ENCODE measurements at regions not wholly inside any gene's neighbourhood (a gene's known extent, or its start where the extent isn't known, plus 50 kb on each side); places are given as distances from the start of the nearest gene placed in this dataset.

GRCh38 chr12:115332945-115333344 is 649.0 kb upstream of the TBX3 start:
- Mint-ChIP-seq H3K9me3 (peaks cover 21% of the 10 kb centered on the region), H3K27me3 (ENCODE audit: low read depth) (no peaks in the 10 kb centered on the region), H3K4me3 (no peak overlapping the region), H3K27ac (peak overlapping the region; percentile 44), H3K4me1 (peaks cover 37% of the 10 kb centered on the region), H3K36me3 (peaks cover 15% of the 10 kb centered on the region)
- TF ChIP-seq CTCF (IDR thresholded peaks at IDR 0.05; ENCODE audit: unreplicated experiment): no peak
- no peak for DNase-seq (ENCODE audit: low spot score in 2 of 2, unreplicated experiment in 2 of 2)

GRCh38 chr12:115325858-115326257 is 641.9 kb upstream of the TBX3 start:
- Mint-ChIP-seq H3K36me3 (peaks cover 17% of the 10 kb centered on the region), H3K4me3 (no peak overlapping the region), H3K27ac (peak overlapping the region; percentile 91), H3K27me3 (ENCODE audit: low read depth) (no peaks in the 10 kb centered on the region), H3K4me1 (peaks cover 39% of the 10 kb centered on the region), H3K9me3 (peaks cover 28% of the 10 kb centered on the region)
- no peak for DNase-seq (ENCODE audit: low spot score in 2 of 2, unreplicated experiment in 2 of 2)
- TF ChIP-seq CTCF (IDR thresholded peaks at IDR 0.05; ENCODE audit: unreplicated experiment): no peak

- Mint-ChIP-seq H3K9me3 (peaks cover 23% of the 10 kb centered on the region), H3K36me3 (peaks cover 13% of the 10 kb centered on the region), H3K27ac (peak overlapping the region; percentile 87), H3K27me3 (ENCODE audit: low read depth) (no peaks in the 10 kb centered on the region), H3K4me3 (no peak overlapping the region), H3K4me1 (peaks cover 47% of the 10 kb centered on the region)
- TF ChIP-seq CTCF (IDR thresholded peaks at IDR 0.05; ENCODE audit: unreplicated experiment): no peak
- no peak for DNase-seq (ENCODE audit: low spot score in 2 of 2, unreplicated experiment in 2 of 2)
Measured at GRCh38 chr12:115324949-115325593, 641.1 kb upstream of the TBX3 start.

- peaks cover 10% of the 10 kb centered on the region for H3K9me3 Mint-ChIP-seq
- no peaks in the 10 kb centered on the region for H3K27me3 Mint-ChIP-seq (ENCODE audit: low read depth)
- H3K4me3 Mint-ChIP-seq: no peak overlapping the region
- TF ChIP-seq CTCF (IDR thresholded peaks at IDR 0.05; ENCODE audit: unreplicated experiment): no peak
- H3K4me1 Mint-ChIP-seq: peaks cover 63% of the 10 kb centered on the region
- H3K36me3 Mint-ChIP-seq: peaks cover 2% of the 10 kb centered on the region
- no peak for DNase-seq (ENCODE audit: low spot score in 2 of 2, unreplicated experiment in 2 of 2)
- H3K27ac Mint-ChIP-seq: peak overlapping the region; percentile 87
Measured at GRCh38 chr12:115323223-115323905, 639.4 kb upstream of the TBX3 start.

- Mint-ChIP-seq H3K36me3 (peaks cover 2% of the 10 kb centered on the region), H3K27me3 (ENCODE audit: low read depth) (no peaks in the 10 kb centered on the region), H3K4me3 (no peak overlapping the region), H3K9me3 (peaks cover under 1% of the 10 kb centered on the region), H3K4me1 (peaks cover 71% of the 10 kb centered on the region), H3K27ac (peak overlapping the region; percentile 97)
- no peak for DNase-seq (ENCODE audit: low spot score in 2 of 2, unreplicated experiment in 2 of 2)
- no peak for TF ChIP-seq CTCF (IDR thresholded peaks at IDR 0.05; ENCODE audit: unreplicated experiment)
Measured at GRCh38 chr12:115322275-115322674, 638.3 kb upstream of the TBX3 start.
